ENCODE measurements at regions not wholly inside any gene's neighbourhood (a gene's known extent, or its start where the extent isn't known, plus 50 kb on each side); places are given as distances from the start of the nearest gene placed in this dataset.

DNA sequence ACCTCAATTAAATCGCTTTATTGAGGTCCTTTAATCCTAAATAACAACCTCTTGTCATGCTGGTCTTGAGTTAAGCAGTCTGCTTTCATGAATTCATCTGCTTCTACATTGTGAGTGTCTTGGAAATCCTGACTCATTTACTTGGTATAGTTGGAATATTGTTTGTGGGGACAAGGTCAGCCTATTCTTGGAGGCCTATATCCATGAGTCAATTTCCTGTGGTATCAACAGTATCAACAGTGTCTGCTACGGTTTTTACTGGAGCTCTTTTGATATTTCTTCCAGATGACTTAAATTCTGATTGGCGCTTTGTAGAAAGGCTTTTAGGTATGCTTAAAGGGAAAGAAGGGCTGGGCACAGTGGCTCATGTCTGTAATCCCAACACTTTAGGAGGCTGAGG lies 71.2 kb upstream of the PARP8 start:
- TF ChIP-seq EZH2phosphoT487 (IDR thresholded peaks at IDR 0.05; ENCODE audit: insufficient read depth, low read depth) (no peak), EZH2 (IDR thresholded peaks at IDR 0.05; ENCODE audit: insufficient read depth, poor library complexity, severe bottlenecking) (no peak)
